Jurkat, Clone E6-1 (cell line): ENCODE measurements at regions not wholly inside any gene's neighbourhood (a gene's known extent, or its start where the extent isn't known, plus 50 kb on each side); places are given as distances from the start of the nearest gene placed in this dataset.

ENCODE experiments used
- DNase-seq: peaks from one replicate; pipeline ENCODE4 v3.0.0-alpha.2; 2011; ENCODE audit warnings: low read depth, low spot score
- H3K4me3 ChIP-seq: 2 replicates; pipeline ENCODE4 v1.5.1; 2011; ENCODE audit warnings: mild to moderate bottlenecking, low read length, control low read depth, moderate library complexity

- H3K4me3 ChIP-seq: no peak overlapping the region
- DNase-seq: no peak
These were observed 276.6 kb upstream of the THBS1 start for GRCh38 chr15:39304201-39304841.

- no peak overlapping the region for H3K4me3 ChIP-seq
- DNase-seq: no peak
These were observed 275.7 kb upstream of the THBS1 start for GRCh38 chr15:39304931-39305728.

GRCh38 chr15:39310633-39311032 lies 270.2 kb upstream of the THBS1 start:
- no peak for DNase-seq
- H3K4me3 ChIP-seq: no peak overlapping the region

GRCh38 chr15:39312984-39313383 lies 267.9 kb upstream of the THBS1 start:
- H3K4me3 ChIP-seq: no peak overlapping the region
- peak; percentile 65 for DNase-seq

- no peak overlapping the region for H3K4me3 ChIP-seq
- no peak for DNase-seq
These were observed 267.4 kb upstream of the THBS1 start for GRCh38 chr15:39313467-39313866.

- no peak overlapping the region for H3K4me3 ChIP-seq
- DNase-seq: no peak
These were observed 267.0 kb upstream of the THBS1 start for GRCh38 chr15:39313881-39314280.

GRCh38 chr15:39315206-39315850 lies 265.6 kb upstream of the THBS1 start:
- H3K4me3 ChIP-seq: no peak overlapping the region
- no peak for DNase-seq

GRCh38 chr15:39317225-39317624 lies 263.7 kb upstream of the THBS1 start:
- H3K4me3 ChIP-seq: no peak overlapping the region

GRCh38 chr15:39318231-39318630 lies 262.6 kb upstream of the THBS1 start:
- DNase-seq: no peak
- H3K4me3 ChIP-seq: no peak overlapping the region

More at GRCh38 chr15:39317225-39317624, 263.7 kb upstream of the THBS1 start:
- no peak for DNase-seq

GRCh38 chr15:39320355-39320754 lies 260.5 kb upstream of the THBS1 start:
- no peak for DNase-seq
- H3K4me3 ChIP-seq: no peak overlapping the region

- no peak overlapping the region for H3K4me3 ChIP-seq
- DNase-seq: no peak
These were observed 260.0 kb upstream of the THBS1 start for GRCh38 chr15:39320886-39321285.

- no peak for DNase-seq
These were observed 258.9 kb upstream of the THBS1 start for GRCh38 chr15:39321977-39322376.

GRCh38 chr15:39323157-39323556 lies 257.7 kb upstream of the THBS1 start:
- DNase-seq: no peak
- no peak overlapping the region for H3K4me3 ChIP-seq

More at GRCh38 chr15:39321977-39322376, 258.9 kb upstream of the THBS1 start:
- no peak overlapping the region for H3K4me3 ChIP-seq

GRCh38 chr15:39323706-39324105 lies 257.2 kb upstream of the THBS1 start:
- H3K4me3 ChIP-seq: no peak overlapping the region
- DNase-seq: no peak

- no peak overlapping the region for H3K4me3 ChIP-seq
- no peak for DNase-seq
These were observed 254.4 kb upstream of the THBS1 start for GRCh38 chr15:39326306-39326975.

GRCh38 chr15:39327005-39327730 lies 253.7 kb upstream of the THBS1 start:
- H3K4me3 ChIP-seq: no peak overlapping the region
- no peak for DNase-seq

GRCh38 chr15:39330061-39330460 lies 250.8 kb upstream of the THBS1 start:
- DNase-seq: no peak
- H3K4me3 ChIP-seq: no peak overlapping the region

- H3K4me3 ChIP-seq: no peak overlapping the region
- DNase-seq: no peak
These were observed 249.3 kb upstream of the THBS1 start for GRCh38 chr15:39331584-39331983.

GRCh38 chr15:39332846-39333245 lies 248.0 kb upstream of the THBS1 start:
- no peak for DNase-seq
- no peak overlapping the region for H3K4me3 ChIP-seq
